Loucy (cell line): ENCODE measurements at regions not wholly inside any gene's neighbourhood (a gene's known extent, or its start where the extent isn't known, plus 50 kb on each side); places are given as distances from the start of the nearest gene placed in this dataset.

Experiments used
- H2AFZ ChIP-seq: fragments of 200-600 bp; sonication (generic); 2 replicates; pipeline ENCODE4 v1.6.0; 2016; ENCODE audit warnings: antibody characterized with exemption, mild to moderate bottlenecking, low read length, moderate library complexity
- H3F3A ChIP-seq: fragments of 200-600 bp; 2 replicates; pipeline ENCODE4 v1.6.0; 2016; ENCODE audit warnings: antibody characterized with exemption, low read depth, mild to moderate bottlenecking
- H3K27me3 ChIP-seq: fragments of 200-600 bp; sonication (generic); 2 replicates; pipeline ENCODE4 v1.6.1; 2014; ENCODE audit warnings: low read length, mild to moderate bottlenecking; ENCODE audit not compliant: insufficient read depth, poor library complexity, severe bottlenecking
- H3K36me3 ChIP-seq: fragments of 200-600 bp; sonication (generic); 2 replicates; pipeline ENCODE4 v1.6.1; 2016; ENCODE audit warnings: low read length; ENCODE audit not compliant: insufficient read depth
- H3K4me1 ChIP-seq: fragments of 200-600 bp; sonication (generic); 2 replicates; pipeline ENCODE4 v1.5.1; 2014; ENCODE audit warnings: low read length, mild to moderate bottlenecking; ENCODE audit not compliant: insufficient read depth, poor library complexity, severe bottlenecking
- H3K4me2 ChIP-seq: fragments of 200-600 bp; sonication (generic); 2 replicates; pipeline ENCODE4 v1.6.0; 2014; ENCODE audit warnings: antibody characterized with exemption, low read length, low read depth, mild to moderate bottlenecking; ENCODE audit not compliant: poor library complexity, severe bottlenecking
- H3K4me3 ChIP-seq: fragments of 200-600 bp; sonication (generic); 2 replicates; pipeline ENCODE4 v1.5.1; 2014; ENCODE audit warnings: low read length, mild to moderate bottlenecking, mixed read lengths; ENCODE audit not compliant: poor library complexity, severe bottlenecking
- H3K79me2 ChIP-seq: fragments of 200-600 bp; sonication (generic); 2 replicates; pipeline ENCODE4 v1.6.1; 2014; ENCODE audit warnings: low read length; ENCODE audit not compliant: insufficient read depth
- H3K9ac ChIP-seq: fragments of 200-600 bp; sonication (generic); 2 replicates; pipeline ENCODE4 v1.6.0; 2014; ENCODE audit warnings: mild to moderate bottlenecking, low read depth, low read length, moderate library complexity; ENCODE audit not compliant: poor library complexity, severe bottlenecking
- H3K9me2 ChIP-seq: fragments of 200-600 bp; sonication (generic); replicated peaks from 2 replicates; pipeline ENCODE4 v1.6.1; 2016; ENCODE audit warnings: low read depth, low read length, mixed read lengths
- H3K9me3 ChIP-seq: fragments of 200-600 bp; sonication (generic); 2 replicates; pipeline ENCODE4 v1.6.1; 2014; ENCODE audit warnings: mild to moderate bottlenecking, antibody characterized with exemption, low read length, low read depth; ENCODE audit not compliant: insufficient read depth
- H4K20me1 ChIP-seq: fragments of 200-600 bp; sonication (generic); 2 replicates; pipeline ENCODE4 v1.6.0; 2014; ENCODE audit warnings: antibody characterized with exemption, low read length, mild to moderate bottlenecking; ENCODE audit not compliant: insufficient read depth, poor library complexity, severe bottlenecking
- CTCF ChIP-seq: fragments of 200-600 bp; sonication (generic); conservative IDR thresholded peaks from 2 replicates; pipeline ENCODE4 v1.5.1; 2014; ENCODE audit warnings: mild to moderate bottlenecking, antibody characterized with exemption, low read length
- EZH2phosphoT487 ChIP-seq: fragments of 200-600 bp; IDR thresholded peaks from 2 replicates; pipeline ENCODE4 v1.6.1; 2018; ENCODE audit warnings: antibody characterized with exemption, mild to moderate bottlenecking, moderate library complexity, borderline replicate concordance

- H3K4me3 ChIP-seq, result no peak overlapping the region
- TF ChIP-seq EZH2phosphoT487 (no peak), CTCF (no peak)
- no peak overlapping the region for H2AFZ ChIP-seq
- H3K4me2 ChIP-seq, result no peak overlapping the region
- no peaks in the 10 kb centered on the region for H3K9me3 ChIP-seq
- H4K20me1 ChIP-seq, result no peaks in the 10 kb centered on the region
- no peak overlapping the region for H3K9ac ChIP-seq
- no peaks in the 10 kb centered on the region for H3K36me3 ChIP-seq
- H3K79me2 ChIP-seq, result no peaks in the 10 kb centered on the region
- H3F3A ChIP-seq, result no peaks in the 10 kb centered on the region
- no peaks in the 10 kb centered on the region for H3K4me1 ChIP-seq
- H3K27me3 ChIP-seq, result no peaks in the 10 kb centered on the region
- no peaks in the 10 kb centered on the region for H3K9me2 ChIP-seq
These were observed 660.2 kb upstream of the API5 start for GRCh38 chr11:42651621-42652020.

- Histone ChIP-seq H3K9ac (no peak overlapping the region), H3K9me2 (no peaks in the 10 kb centered on the region), H3K4me2 (no peak overlapping the region), H3K9me3 (no peaks in the 10 kb centered on the region), H3K27me3 (no peaks in the 10 kb centered on the region), H3K4me1 (no peaks in the 10 kb centered on the region), H3F3A (no peaks in the 10 kb centered on the region), H2AFZ (no peak overlapping the region), H3K4me3 (no peak overlapping the region), H3K79me2 (no peaks in the 10 kb centered on the region), H4K20me1 (no peaks in the 10 kb centered on the region), H3K36me3 (no peaks in the 10 kb centered on the region)
- TF ChIP-seq EZH2phosphoT487, result no peak
- no peak for TF ChIP-seq CTCF
These were observed 654.6 kb upstream of the API5 start for GRCh38 chr11:42657169-42657568.

GRCh38 chr11:42661942-42662341 lies 649.9 kb upstream of the API5 start:
- no peaks in the 10 kb centered on the region for H3K9me2 ChIP-seq

More at GRCh38 chr11:42661942-42662341, 649.9 kb upstream of the API5 start:
- H3K4me1 ChIP-seq, result no peaks in the 10 kb centered on the region
- no peaks in the 10 kb centered on the region for H3F3A ChIP-seq
- H3K27me3 ChIP-seq, result no peaks in the 10 kb centered on the region
- no peak overlapping the region for H2AFZ ChIP-seq
- H3K9ac ChIP-seq, result no peak overlapping the region
- no peaks in the 10 kb centered on the region for H3K79me2 ChIP-seq
- no peaks in the 10 kb centered on the region for H4K20me1 ChIP-seq
- H3K9me3 ChIP-seq, result no peaks in the 10 kb centered on the region
- H3K4me2 ChIP-seq, result no peak overlapping the region
- no peak for TF ChIP-seq CTCF
- no peak for TF ChIP-seq EZH2phosphoT487
- no peaks in the 10 kb centered on the region for H3K36me3 ChIP-seq
- H3K4me3 ChIP-seq, result no peak overlapping the region
